ENCODE measurements at regions not wholly inside any gene's neighbourhood (a gene's known extent, or its start where the extent isn't known, plus 50 kb on each side); places are given as distances from the start of the nearest gene placed in this dataset.
A peak's percentile ranks its signal among the peaks of the same experiment; 100 is the strongest.
"Not testable (repeated sequence)": the region's sequence is repeated elsewhere in the genome, so short reads cannot be mapped to it uniquely, and the experiment has no call there.

- DNase-seq = no peak
Observed at GRCh38 chr6:15079288-15079817, 166.5 kb upstream of the JARID2 start.

GRCh38 chr6:15080895-15081294 is 165.0 kb upstream of the JARID2 start:
- no peak for DNase-seq

GRCh38 chr6:15081447-15081846 is 164.4 kb upstream of the JARID2 start:
- DNase-seq = no peak

GRCh38 chr6:15082708-15083107 is 163.2 kb upstream of the JARID2 start:
- DNase-seq = no peak

- DNase-seq = no peak
Observed at GRCh38 chr6:15086348-15087158, 159.3 kb upstream of the JARID2 start.

GRCh38 chr6:15087186-15087589 is 158.7 kb upstream of the JARID2 start:
- no peak for DNase-seq

- DNase-seq = no peak
Observed at GRCh38 chr6:15088904-15089568, 156.8 kb upstream of the JARID2 start.

GRCh38 chr6:15089569-15090144 is 156.2 kb upstream of the JARID2 start:
- DNase-seq = peak; percentile 9

- peak; percentile 12 for DNase-seq
Observed at GRCh38 chr6:15090145-15090579, 155.7 kb upstream of the JARID2 start.

GRCh38 chr6:15090745-15091384 is 155.0 kb upstream of the JARID2 start:
- DNase-seq = no peak

GRCh38 chr6:15096894-15097837 is 148.7 kb upstream of the JARID2 start:
- DNase-seq = no peak

GRCh38 chr6:15101130-15101529 is 144.7 kb upstream of the JARID2 start:
- DNase-seq = no peak

GRCh38 chr6:15102241-15102640 is 143.6 kb upstream of the JARID2 start:
- no peak for DNase-seq

- DNase-seq = no peak
Observed at GRCh38 chr6:15106958-15107643, 138.8 kb upstream of the JARID2 start.

- no peak for DNase-seq
Observed at GRCh38 chr6:15107644-15108382, 138.1 kb upstream of the JARID2 start.

GRCh38 chr6:15108383-15108715 is 137.5 kb upstream of the JARID2 start:
- no peak for DNase-seq

- DNase-seq = peak; percentile 13
Observed at GRCh38 chr6:15109338-15110090, 136.4 kb upstream of the JARID2 start.

- DNase-seq = no peak
Observed at GRCh38 chr6:15110726-15111354, 135.0 kb upstream of the JARID2 start.

GRCh38 chr6:15111576-15111975 is 134.3 kb upstream of the JARID2 start:
- DNase-seq = not testable (repeated sequence)

Data from hindlimb muscle (tissue), 1 donor.